Spleen (tissue), 11 donors: ENCODE measurements at regions not wholly inside any gene's neighbourhood (a gene's known extent, or its start where the extent isn't known, plus 50 kb on each side); places are given as distances from the start of the nearest gene placed in this dataset.

Experiments used
- DNase-seq: peaks from one replicate; pipeline ENCODE4 v3.0.0-alpha.2; 2020
- H3K27ac ChIP-seq, 8 donors: fragments of 200-600 bp; sonication (generic) in 7 of 8; 1 replicate in 4 of 8; 2 replicates in 4 of 8; pipeline versions ENCODE4 v1.5.0 to v1.8.0; 2016 to 2021; ENCODE audit warnings: inconsistent platforms in 4 of 8, mild to moderate bottlenecking in 4 of 8, moderate library complexity in 1 of 8
- H3K27me3 ChIP-seq, 7 donors: fragments of 200-600 bp; sonication (generic) in 6 of 7; replicated peaks in 1 of 7; 1 replicate in 4 of 7; 2 replicates in 3 of 7; pipeline versions ENCODE4 v1.5.0 to v1.8.0; 2016 to 2021; ENCODE audit warnings: inconsistent platforms in 3 of 7, mild to moderate bottlenecking in 1 of 7
- H3K36me3 ChIP-seq, 6 donors: fragments of 200-600 bp; sonication (generic) in 5 of 6; 1 replicate in 4 of 6; 2 replicates in 2 of 6; pipeline versions ENCODE4 v1.5.0 to v1.8.0; 2016 to 2021; ENCODE audit warnings: inconsistent platforms in 2 of 6
- H3K4me1 ChIP-seq, 6 donors: fragments of 200-600 bp; sonication (generic) in 5 of 6; 1 replicate in 3 of 6; 2 replicates in 3 of 6; pipeline versions ENCODE4 v1.5.0 to v1.8.0; 2016 to 2021; ENCODE audit warnings: inconsistent platforms in 3 of 6
- H3K4me3 ChIP-seq, 8 donors: fragments of 200-600 bp; sonication (generic) in 7 of 8; 1 replicate in 4 of 8; 2 replicates in 4 of 8; pipeline versions ENCODE4 v1.5.0 to v1.8.0; 2016 to 2021; ENCODE audit warnings: inconsistent platforms in 4 of 8, mild to moderate bottlenecking in 4 of 8, moderate library complexity in 2 of 8
- H3K9me3 ChIP-seq, 8 donors: fragments of 200-600 bp; sonication (generic) in 7 of 8; 1 replicate in 4 of 8; 2 replicates in 4 of 8; pipeline versions ENCODE4 v1.5.0 to v1.8.0; 2016 to 2021; ENCODE audit warnings: inconsistent platforms in 4 of 8
- POLR2A ChIP-seq, 3 donors: fragments of 450-650 bp; IDR thresholded peaks; one replicate each; pipeline ENCODE4 v1.5.1; 2017; ENCODE audit warnings: antibody characterized with exemption in 3 of 3, mild to moderate bottlenecking in 1 of 3
- POLR2AphosphoS5 ChIP-seq, 3 donors: sonication (generic); formaldehyde crosslinking; IDR thresholded peaks; one replicate each; pipeline ENCODE4 v1.5.1; 2017; ENCODE audit warnings: antibody characterized with exemption in 3 of 3
- WGBS, 5 donors: extraction: QIAGEN DNeasy Blood & Tissue Kit in 3 of 5; methylation state at CpG; one replicate each; pipeline versions ENCODE4 v1.1.5 to v1.1.7; 2013 to 2018; 5-methylcytosine and 5-hydroxymethylcytosine counted together
- intact Hi-C: fragments of 100-400 bp; cut with DNase I; formaldehyde crosslinking; loops from one replicate; pipeline ENCODE4 v1.15.0; 2023; ENCODE audit warnings: low total_unique reads
- TF ChIP-seq, protein P1 (sequence below), 11 experiments: fragments of 200-600 bp in 7 of 11; fragments of 450-650 bp in 4 of 11; sonication (generic) in 4 of 11; IDR thresholded peaks in 8 of 11; conservative IDR thresholded peaks in 3 of 11; 1 replicate in 7 of 11; 2 replicates in 4 of 11; pipeline versions ENCODE4 v1.4.0 to v1.8.0; 2016 to 2021; ENCODE audit warnings: antibody characterized with exemption in 11 of 11, inconsistent platforms in 4 of 11, mild to moderate bottlenecking in 1 of 11
- donor health status: healthy with polysubstance abuse.
- donor health status: DM: no; HTN: no; CAD: no; lungs with moderate emphysema.
- donor health status: DM: no; HTN: no; CAD: no.
- donor health status: Bipolar disorder and iron deficiency.
- donor health status: healthy.
- donor health status: DM: no; HTN: no; CAD: no.
- donor health status: DM: yes; HTN: yes; CAD: no.

- Histone ChIP-seq H3K4me3 (no peak overlapping the region), H3K9me3 (no peaks in the 10 kb centered on the region), H3K36me3 (no peaks in the 10 kb centered on the region), H3K27ac (no peak overlapping the region), H3K27me3 (no peaks in the 10 kb centered on the region), H3K4me1 (no peaks in the 10 kb centered on the region)
- WGBS, 5 donors: 74 to 85% (median 80%) methylated on average over 4 of the region's 4 CpGs
- TF ChIP-seq POLR2AphosphoS5 (IDR thresholded peaks at IDR 0.05) (no peak), POLR2A (IDR thresholded peaks at IDR 0.05) (no peak)
- TF ChIP-seq, protein P1, sequence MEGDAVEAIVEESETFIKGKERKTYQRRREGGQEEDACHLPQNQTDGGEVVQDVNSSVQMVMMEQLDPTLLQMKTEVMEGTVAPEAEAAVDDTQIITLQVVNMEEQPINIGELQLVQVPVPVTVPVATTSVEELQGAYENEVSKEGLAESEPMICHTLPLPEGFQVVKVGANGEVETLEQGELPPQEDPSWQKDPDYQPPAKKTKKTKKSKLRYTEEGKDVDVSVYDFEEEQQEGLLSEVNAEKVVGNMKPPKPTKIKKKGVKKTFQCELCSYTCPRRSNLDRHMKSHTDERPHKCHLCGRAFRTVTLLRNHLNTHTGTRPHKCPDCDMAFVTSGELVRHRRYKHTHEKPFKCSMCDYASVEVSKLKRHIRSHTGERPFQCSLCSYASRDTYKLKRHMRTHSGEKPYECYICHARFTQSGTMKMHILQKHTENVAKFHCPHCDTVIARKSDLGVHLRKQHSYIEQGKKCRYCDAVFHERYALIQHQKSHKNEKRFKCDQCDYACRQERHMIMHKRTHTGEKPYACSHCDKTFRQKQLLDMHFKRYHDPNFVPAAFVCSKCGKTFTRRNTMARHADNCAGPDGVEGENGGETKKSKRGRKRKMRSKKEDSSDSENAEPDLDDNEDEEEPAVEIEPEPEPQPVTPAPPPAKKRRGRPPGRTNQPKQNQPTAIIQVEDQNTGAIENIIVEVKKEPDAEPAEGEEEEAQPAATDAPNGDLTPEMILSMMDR (IDR thresholded peaks at IDR 0.05 in 8 of 11, conservative IDR thresholded peaks at IDR 0.05 in 3 of 11): no peak
- intact Hi-C loops: no loop called here
- no peak for DNase-seq
Observed at GRCh38 chr14:49212721-49213120, 373.5 kb downstream of the RPS29 start.

DNA sequence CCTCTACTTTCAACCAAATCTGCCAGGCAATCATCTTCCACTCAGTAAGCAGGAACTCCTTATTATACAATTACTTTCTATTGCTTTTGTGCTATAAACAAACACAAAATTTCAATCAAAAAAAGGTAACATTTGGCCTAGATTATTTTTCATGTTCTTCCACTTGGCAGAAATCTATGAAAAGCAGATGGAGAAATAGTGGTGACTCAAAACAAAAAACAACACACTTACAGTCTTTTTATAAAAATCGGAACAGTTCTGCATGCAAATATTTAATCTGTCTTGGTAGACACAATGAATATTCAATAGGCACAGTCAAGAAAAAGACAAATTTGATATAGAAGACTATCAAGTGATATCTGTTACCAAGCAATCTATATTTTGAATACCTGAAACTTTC lies 376.8 kb downstream of the RPS29 start:
- TF ChIP-seq POLR2A (IDR thresholded peaks at IDR 0.05): no peak
- no peak for TF ChIP-seq POLR2AphosphoS5 (IDR thresholded peaks at IDR 0.05)
- TF ChIP-seq, protein P1 (IDR thresholded peaks at IDR 0.05 in 8 of 11, conservative IDR thresholded peaks at IDR 0.05 in 3 of 11): no peak
- Histone ChIP-seq H3K27me3 (no peaks in the 10 kb centered on the region), H3K9me3 (no peaks in the 10 kb centered on the region), H3K4me3 (no peak overlapping the region), H3K27ac (no peak overlapping the region), H3K36me3 (no peaks in the 10 kb centered on the region), H3K4me1 (no peaks in the 10 kb centered on the region)
- intact Hi-C loops: no loop called here
- 81 to 92% (median 90%) methylated on average over 1 of the region's 1 CpG for WGBS, 5 donors
- no peak for DNase-seq

GRCh38 chr14:49206828-49207227 lies 379.4 kb downstream of the RPS29 start:
- H3K27me3 ChIP-seq: no peaks in the 10 kb centered on the region
- DNase-seq: no peak
- H3K27ac ChIP-seq: no peak overlapping the region
- no peak for TF ChIP-seq POLR2AphosphoS5 (IDR thresholded peaks at IDR 0.05)
- TF ChIP-seq, protein P1 (IDR thresholded peaks at IDR 0.05 in 8 of 11, conservative IDR thresholded peaks at IDR 0.05 in 3 of 11): no peak
- TF ChIP-seq POLR2A (IDR thresholded peaks at IDR 0.05): no peak
- no peaks in the 10 kb centered on the region for H3K9me3 ChIP-seq
- 71 to 87% (median 78%) methylated on average over 9 of the region's 9 CpGs for WGBS, 5 donors
- no peaks in the 10 kb centered on the region for H3K36me3 ChIP-seq
- H3K4me3 ChIP-seq: no peak overlapping the region
- intact Hi-C loops: no loop called here
- H3K4me1 ChIP-seq: no peaks in the 10 kb centered on the region

GRCh38 chr14:49203676-49204075 lies 382.5 kb downstream of the RPS29 start:
- Histone ChIP-seq H3K9me3 (no peaks in the 10 kb centered on the region), H3K4me3 (no peak overlapping the region), H3K36me3 (no peaks in the 10 kb centered on the region), H3K4me1 (no peaks in the 10 kb centered on the region), H3K27me3 (no peaks in the 10 kb centered on the region), H3K27ac (no peak overlapping the region)
- TF ChIP-seq POLR2AphosphoS5 (IDR thresholded peaks at IDR 0.05) (no peak), POLR2A (IDR thresholded peaks at IDR 0.05) (no peak)
- TF ChIP-seq, protein P1 (IDR thresholded peaks at IDR 0.05 in 8 of 11, conservative IDR thresholded peaks at IDR 0.05 in 3 of 11): no peak
- 52 to 63% (median 58%) methylated on average over 2 of the region's 2 CpGs for WGBS, 5 donors
- no peak for DNase-seq
- intact Hi-C loops: no loop called here
